ENCODE measurements at regions not wholly inside any gene's neighbourhood (a gene's known extent, or its start where the extent isn't known, plus 50 kb on each side); places are given as distances from the start of the nearest gene placed in this dataset.

GRCh38 chr11:27211370-27212127 lies 151.5 kb downstream of the CCDC34 start:
- no peak for TF ChIP-seq POLR2A (IDR thresholded peaks at IDR 0.05; ENCODE audit: low read depth, low read length)
- no peak for TF ChIP-seq POLR2AphosphoS5 (IDR thresholded peaks at IDR 0.05; ENCODE audit: low read depth, low read length)
- no peak for TF ChIP-seq POU2F2 (IDR thresholded peaks at IDR 0.05; ENCODE audit: low read depth, low read length)
- no peak for TF ChIP-seq TAF1 (IDR thresholded peaks at IDR 0.05; ENCODE audit: low read depth, low read length)

Data from GM12891 (cell line).